GM12878 (cell line): ENCODE measurements at regions not wholly inside any gene's neighbourhood (a gene's known extent, or its start where the extent isn't known, plus 50 kb on each side); places are given as distances from the start of the nearest gene placed in this dataset.

Source experiments
- ATAC-seq: fragments of 200-7000 bp; cut with Tn5 transposase; 3 replicates; pipeline ENCODE4 v1.9.1; 2020; ENCODE audit warnings: mild to moderate bottlenecking, moderate library complexity
- BruUV-seq: library from RNA; stranded (reverse); fragments of 400-500 nt; replicated peaks from 2 replicates; lab custom pipeline; 2021; lab: Mats Ljungman, UMichigan
- CTCF ChIA-PET: fragments of 300-600 bp; sonication (Branson Sonifier 250); formaldehyde crosslinking; extraction: SDS; loops from one replicate; lab custom pipeline; 2021; ENCODE audit warnings: inconsistent platforms; lab: Yijun Ruan, JAX
- POLR2A ChIA-PET: fragments of 350-600 bp; formaldehyde crosslinking; extraction: SDS; loops from one replicate; lab custom pipeline; 2021; ENCODE audit warnings: inconsistent platforms; lab: Charles Lee
- RAD21 ChIA-PET: fragments of 300-600 bp; sonication (Branson Sonifier 250); formaldehyde crosslinking; loops from one replicate; lab custom pipeline; 2023; ENCODE audit warnings: antibody characterized with exemption; ENCODE audit not compliant: unreplicated experiment; lab: Charles Lee
- SMC1A ChIA-PET: fragments of 300-600 bp; sonication (Branson Sonifier 250); formaldehyde crosslinking; loops from one replicate; lab custom pipeline; 2023; ENCODE audit not compliant: unreplicated experiment, uncharacterized antibody; lab: Charles Lee
- DNase-seq: peaks from one replicate; pipeline ENCODE4 v3.0.0-alpha.2; 2011; ENCODE audit warnings: low read depth, low spot score
- FAIRE-seq: peaks from 3 replicates; lab custom pipeline; 2011; peaks lifted over from hg19 to GRCh38; lab: Jason Lieb, UNC
- H2AFZ ChIP-seq: 2 replicates; pipeline ENCODE4 v1.6.0; 2011; ENCODE audit warnings: low read depth, low read length, control low read depth; ENCODE audit not compliant: control insufficient read depth
- H3K27ac ChIP-seq: 2 replicates; pipeline ENCODE4 v1.5.1; 2011; ENCODE audit warnings: control low read depth; ENCODE audit not compliant: control insufficient read depth, insufficient read depth
- H3K27me3 ChIP-seq, 2 experiments: replicated peaks in 1 of 2; 2 replicates each; pipeline versions ENCODE4 v1.6.0 to v1.6.1; 2011; ENCODE audit warnings: low read length in 1 of 2; ENCODE audit not compliant: control insufficient read depth in 2 of 2, insufficient read depth in 2 of 2
- H3K36me3 ChIP-seq, 2 experiments: 2 replicates each; pipeline ENCODE4 v1.5.1; 2011; ENCODE audit warnings: low read length in 1 of 2; ENCODE audit not compliant: control insufficient read depth in 2 of 2, insufficient read depth in 2 of 2
- H3K4me1 ChIP-seq: 2 replicates; pipeline ENCODE4 v1.6.1; 2011; ENCODE audit warnings: mild to moderate bottlenecking, low read length, moderate library complexity, mixed read lengths; ENCODE audit not compliant: control insufficient read depth, insufficient read depth
- H3K4me2 ChIP-seq: 2 replicates; pipeline ENCODE4 v1.6.0; 2011; ENCODE audit warnings: control low read depth; ENCODE audit not compliant: control insufficient read depth, insufficient read depth
- H3K4me3 ChIP-seq: fragments of 200-600 bp; sonication (generic); 2 replicates; pipeline ENCODE4 v1.5.1; 2016
- H3K79me2 ChIP-seq: 2 replicates; pipeline ENCODE4 v1.6.0; 2011; ENCODE audit warnings: low read length; ENCODE audit not compliant: control insufficient read depth, insufficient read depth
- H3K9ac ChIP-seq: 2 replicates; pipeline ENCODE4 v1.8.0; 2011; ENCODE audit warnings: low read length, control low read depth, mixed read lengths; ENCODE audit not compliant: control insufficient read depth, insufficient read depth
- H3K9me3 ChIP-seq: replicated peaks from 3 replicates; pipeline ENCODE4 v1.5.1; 2011; ENCODE audit warnings: mild to moderate bottlenecking, low read length; ENCODE audit not compliant: control insufficient read depth, insufficient read depth
- H4K20me1 ChIP-seq: 2 replicates; pipeline ENCODE4 v1.6.0; 2011; ENCODE audit not compliant: control insufficient read depth, insufficient read depth
- BMI1 ChIP-seq: fragments of 450-650 bp; IDR thresholded peaks from 2 replicates; pipeline ENCODE4 v1.6.1; 2016; ENCODE audit warnings: mild to moderate bottlenecking, moderate library complexity, borderline replicate concordance
- DPF2 ChIP-seq: fragments of 450-650 bp; IDR thresholded peaks from 2 replicates; pipeline ENCODE4 v1.6.1; 2017; ENCODE audit warnings: mild to moderate bottlenecking
- JUNB ChIP-seq: IDR thresholded peaks from 2 replicates; pipeline ENCODE4 v1.6.1; 2016; ENCODE audit warnings: antibody characterized with exemption, mild to moderate bottlenecking
- MEF2A ChIP-seq: IDR thresholded peaks from 2 replicates; pipeline ENCODE4 v1.6.1; 2011; ENCODE audit warnings: low read depth, mild to moderate bottlenecking, low read length, moderate library complexity; ENCODE audit not compliant: insufficient read depth
- NFXL1 ChIP-seq: fragments of 450-650 bp; IDR thresholded peaks from 2 replicates; pipeline ENCODE4 v1.6.1; 2017; ENCODE audit warnings: antibody characterized with exemption, mild to moderate bottlenecking, borderline replicate concordance
- RUNX3 ChIP-seq: IDR thresholded peaks from 2 replicates; pipeline ENCODE4 v1.6.1; 2012; ENCODE audit warnings: low read length, inconsistent platforms
- SIN3A ChIP-seq: IDR thresholded peaks from 2 replicates; pipeline ENCODE4 v1.6.1; 2012; ENCODE audit warnings: low read depth, low read length, improper control_type of control experiment
- STAT3 ChIP-seq: IDR thresholded peaks from 2 replicates; pipeline ENCODE4 v1.6.1; 2011; ENCODE audit warnings: low read depth, low read length, improper control_type of control experiment
- YY1 ChIP-seq: IDR thresholded peaks from 2 replicates; pipeline ENCODE4 v1.6.1; 2011; ENCODE audit warnings: low read depth, mild to moderate bottlenecking, low read length
- WGBS: methylation state at CpG from one replicate; pipeline ENCODE4 v1.1.6; 2016; ENCODE audit warnings: low lambda C conversion rate; ENCODE audit not compliant: insufficient replicate concordance, insufficient coverage; ENCODE audit errors: missing lambda C conversion rate; 5-methylcytosine and 5-hydroxymethylcytosine counted together
- in situ Hi-C: fragments of 300-500 bp; cut with MboI; formaldehyde crosslinking; loops from 9 replicates; pipeline ENCODE4 v1.14.3; 2018; ENCODE audit warnings: mixed read lengths
- intact Hi-C: fragments of 100-400 bp; cut with micrococcal nuclease; formaldehyde crosslinking; loops from one replicate; pipeline ENCODE4 v1.14.2; 2022; ENCODE audit not compliant: unreplicated experiment
- TF ChIP-seq, protein P1 (sequence below): fragments of 450-650 bp; IDR thresholded peaks from 2 replicates; pipeline ENCODE4 v1.6.1; 2017; ENCODE audit warnings: mild to moderate bottlenecking
- TF ChIP-seq, protein P2 (sequence below): fragments of 450-650 bp; conservative IDR thresholded peaks from 2 replicates; pipeline ENCODE4 v1.6.1; 2017; ENCODE audit warnings: mild to moderate bottlenecking, moderate library complexity
- TF ChIP-seq, protein P3 (sequence below): fragments of 450-650 bp; IDR thresholded peaks from 2 replicates; pipeline ENCODE4 v1.6.1; 2017; ENCODE audit warnings: mild to moderate bottlenecking, moderate library complexity
- TF ChIP-seq, protein P4 (sequence below): fragments of 450-650 bp; formaldehyde crosslinking; IDR thresholded peaks from 2 replicates; pipeline ENCODE4 v1.5.0; 2022; ENCODE audit warnings: mild to moderate bottlenecking, missing genetic modification characterization

DNA sequence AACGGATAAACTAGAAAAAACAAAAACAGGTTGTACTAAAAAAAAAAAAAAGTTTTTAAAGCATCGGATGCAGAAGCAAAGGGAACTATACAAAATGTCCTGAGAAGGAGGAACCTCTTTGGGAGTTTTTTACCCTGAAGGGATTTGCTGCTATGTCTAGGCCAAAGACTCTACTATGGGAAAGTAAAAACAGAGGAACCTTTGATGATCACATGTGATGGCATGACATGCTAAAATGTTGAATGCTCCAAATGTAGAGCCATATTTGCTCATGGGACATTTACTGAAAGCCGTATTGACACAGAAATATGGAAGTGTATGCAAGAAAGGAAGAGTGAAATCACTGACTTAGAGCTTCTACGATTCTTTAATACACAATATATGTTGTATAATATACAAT is 992.0 kb upstream of the ZEB2 start:
- TF ChIP-seq, protein P1, sequence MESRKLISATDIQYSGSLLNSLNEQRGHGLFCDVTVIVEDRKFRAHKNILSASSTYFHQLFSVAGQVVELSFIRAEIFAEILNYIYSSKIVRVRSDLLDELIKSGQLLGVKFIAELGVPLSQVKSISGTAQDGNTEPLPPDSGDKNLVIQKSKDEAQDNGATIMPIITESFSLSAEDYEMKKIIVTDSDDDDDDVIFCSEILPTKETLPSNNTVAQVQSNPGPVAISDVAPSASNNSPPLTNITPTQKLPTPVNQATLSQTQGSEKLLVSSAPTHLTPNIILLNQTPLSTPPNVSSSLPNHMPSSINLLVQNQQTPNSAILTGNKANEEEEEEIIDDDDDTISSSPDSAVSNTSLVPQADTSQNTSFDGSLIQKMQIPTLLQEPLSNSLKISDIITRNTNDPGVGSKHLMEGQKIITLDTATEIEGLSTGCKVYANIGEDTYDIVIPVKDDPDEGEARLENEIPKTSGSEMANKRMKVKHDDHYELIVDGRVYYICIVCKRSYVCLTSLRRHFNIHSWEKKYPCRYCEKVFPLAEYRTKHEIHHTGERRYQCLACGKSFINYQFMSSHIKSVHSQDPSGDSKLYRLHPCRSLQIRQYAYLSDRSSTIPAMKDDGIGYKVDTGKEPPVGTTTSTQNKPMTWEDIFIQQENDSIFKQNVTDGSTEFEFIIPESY = no peak
- TF ChIP-seq STAT3 = no peak
- no peak for TF ChIP-seq JUNB
- no peak for TF ChIP-seq SIN3A
- no peak for TF ChIP-seq YY1
- TF ChIP-seq, protein P2, sequence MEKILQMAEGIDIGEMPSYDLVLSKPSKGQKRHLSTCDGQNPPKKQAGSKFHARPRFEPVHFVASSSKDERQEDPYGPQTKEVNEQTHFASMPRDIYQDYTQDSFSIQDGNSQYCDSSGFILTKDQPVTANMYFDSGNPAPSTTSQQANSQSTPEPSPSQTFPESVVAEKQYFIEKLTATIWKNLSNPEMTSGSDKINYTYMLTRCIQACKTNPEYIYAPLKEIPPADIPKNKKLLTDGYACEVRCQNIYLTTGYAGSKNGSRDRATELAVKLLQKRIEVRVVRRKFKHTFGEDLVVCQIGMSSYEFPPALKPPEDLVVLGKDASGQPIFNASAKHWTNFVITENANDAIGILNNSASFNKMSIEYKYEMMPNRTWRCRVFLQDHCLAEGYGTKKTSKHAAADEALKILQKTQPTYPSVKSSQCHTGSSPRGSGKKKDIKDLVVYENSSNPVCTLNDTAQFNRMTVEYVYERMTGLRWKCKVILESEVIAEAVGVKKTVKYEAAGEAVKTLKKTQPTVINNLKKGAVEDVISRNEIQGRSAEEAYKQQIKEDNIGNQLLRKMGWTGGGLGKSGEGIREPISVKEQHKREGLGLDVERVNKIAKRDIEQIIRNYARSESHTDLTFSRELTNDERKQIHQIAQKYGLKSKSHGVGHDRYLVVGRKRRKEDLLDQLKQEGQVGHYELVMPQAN = no peak
- no peak for TF ChIP-seq RUNX3
- TF ChIP-seq BMI1 = no peak
- TF ChIP-seq NFXL1 = no peak
- TF ChIP-seq, protein P3, sequence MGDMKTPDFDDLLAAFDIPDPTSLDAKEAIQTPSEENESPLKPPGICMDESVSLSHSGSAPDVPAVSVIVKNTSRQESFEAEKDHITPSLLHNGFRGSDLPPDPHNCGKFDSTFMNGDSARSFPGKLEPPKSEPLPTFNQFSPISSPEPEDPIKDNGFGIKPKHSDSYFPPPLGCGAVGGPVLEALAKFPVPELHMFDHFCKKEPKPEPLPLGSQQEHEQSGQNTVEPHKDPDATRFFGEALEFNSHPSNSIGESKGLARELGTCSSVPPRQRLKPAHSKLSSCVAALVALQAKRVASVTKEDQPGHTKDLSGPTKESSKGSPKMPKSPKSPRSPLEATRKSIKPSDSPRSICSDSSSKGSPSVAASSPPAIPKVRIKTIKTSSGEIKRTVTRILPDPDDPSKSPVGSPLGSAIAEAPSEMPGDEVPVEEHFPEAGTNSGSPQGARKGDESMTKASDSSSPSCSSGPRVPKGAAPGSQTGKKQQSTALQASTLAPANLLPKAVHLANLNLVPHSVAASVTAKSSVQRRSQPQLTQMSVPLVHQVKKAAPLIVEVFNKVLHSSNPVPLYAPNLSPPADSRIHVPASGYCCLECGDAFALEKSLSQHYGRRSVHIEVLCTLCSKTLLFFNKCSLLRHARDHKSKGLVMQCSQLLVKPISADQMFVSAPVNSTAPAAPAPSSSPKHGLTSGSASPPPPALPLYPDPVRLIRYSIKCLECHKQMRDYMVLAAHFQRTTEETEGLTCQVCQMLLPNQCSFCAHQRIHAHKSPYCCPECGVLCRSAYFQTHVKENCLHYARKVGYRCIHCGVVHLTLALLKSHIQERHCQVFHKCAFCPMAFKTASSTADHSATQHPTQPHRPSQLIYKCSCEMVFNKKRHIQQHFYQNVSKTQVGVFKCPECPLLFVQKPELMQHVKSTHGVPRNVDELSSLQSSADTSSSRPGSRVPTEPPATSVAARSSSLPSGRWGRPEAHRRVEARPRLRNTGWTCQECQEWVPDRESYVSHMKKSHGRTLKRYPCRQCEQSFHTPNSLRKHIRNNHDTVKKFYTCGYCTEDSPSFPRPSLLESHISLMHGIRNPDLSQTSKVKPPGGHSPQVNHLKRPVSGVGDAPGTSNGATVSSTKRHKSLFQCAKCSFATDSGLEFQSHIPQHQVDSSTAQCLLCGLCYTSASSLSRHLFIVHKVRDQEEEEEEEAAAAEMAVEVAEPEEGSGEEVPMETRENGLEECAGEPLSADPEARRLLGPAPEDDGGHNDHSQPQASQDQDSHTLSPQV = no peak
- no peak for TF ChIP-seq DPF2
- TF ChIP-seq, protein P4, sequence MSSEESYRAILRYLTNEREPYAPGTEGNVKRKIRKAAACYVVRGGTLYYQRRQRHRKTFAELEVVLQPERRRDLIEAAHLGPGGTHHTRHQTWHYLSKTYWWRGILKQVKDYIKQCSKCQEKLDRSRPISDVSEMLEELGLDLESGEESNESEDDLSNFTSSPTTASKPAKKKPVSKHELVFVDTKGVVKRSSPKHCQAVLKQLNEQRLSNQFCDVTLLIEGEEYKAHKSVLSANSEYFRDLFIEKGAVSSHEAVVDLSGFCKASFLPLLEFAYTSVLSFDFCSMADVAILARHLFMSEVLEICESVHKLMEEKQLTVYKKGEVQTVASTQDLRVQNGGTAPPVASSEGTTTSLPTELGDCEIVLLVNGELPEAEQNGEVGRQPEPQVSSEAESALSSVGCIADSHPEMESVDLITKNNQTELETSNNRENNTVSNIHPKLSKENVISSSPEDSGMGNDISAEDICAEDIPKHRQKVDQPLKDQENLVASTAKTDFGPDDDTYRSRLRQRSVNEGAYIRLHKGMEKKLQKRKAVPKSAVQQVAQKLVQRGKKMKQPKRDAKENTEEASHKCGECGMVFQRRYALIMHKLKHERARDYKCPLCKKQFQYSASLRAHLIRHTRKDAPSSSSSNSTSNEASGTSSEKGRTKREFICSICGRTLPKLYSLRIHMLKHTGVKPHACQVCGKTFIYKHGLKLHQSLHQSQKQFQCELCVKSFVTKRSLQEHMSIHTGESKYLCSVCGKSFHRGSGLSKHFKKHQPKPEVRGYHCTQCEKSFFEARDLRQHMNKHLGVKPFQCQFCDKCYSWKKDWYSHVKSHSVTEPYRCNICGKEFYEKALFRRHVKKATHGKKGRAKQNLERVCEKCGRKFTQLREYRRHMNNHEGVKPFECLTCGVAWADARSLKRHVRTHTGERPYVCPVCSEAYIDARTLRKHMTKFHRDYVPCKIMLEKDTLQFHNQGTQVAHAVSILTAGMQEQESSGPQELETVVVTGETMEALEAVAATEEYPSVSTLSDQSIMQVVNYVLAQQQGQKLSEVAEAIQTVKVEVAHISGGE (CRISPR knock-in tag) = no peak
- TF ChIP-seq MEF2A = no peak
- RAD21 ChIA-PET = no interaction called here
- POLR2A ChIA-PET = no interaction called here
- H2AFZ ChIP-seq = no peak overlapping the region
- no peaks in the 10 kb centered on the region for H4K20me1 ChIP-seq
- CTCF ChIA-PET = no interaction called here
- no peak overlapping the region for H3K4me2 ChIP-seq
- no peaks in the 10 kb centered on the region for H3K4me1 ChIP-seq
- intact Hi-C loops (no loop called here), in situ Hi-C loops (no loop called here)
- H3K4me3 ChIP-seq = no peak overlapping the region
- BruUV-seq = no TSS peak
- no peaks in the 10 kb centered on the region for H3K79me2 ChIP-seq
- H3K36me3 ChIP-seq = no peaks in the 10 kb centered on the region
- H3K27ac ChIP-seq = no peak overlapping the region
- no peaks in the 10 kb centered on the region for H3K9me3 ChIP-seq
- WGBS = 79% methylated on average over 4 of the region's 4 CpGs
- H3K9ac ChIP-seq = no peak overlapping the region
- DNase-seq (no peak), ATAC-seq (no peak), FAIRE-seq (no peak)
- SMC1A ChIA-PET = no interaction called here
- H3K27me3 ChIP-seq = no peaks in the 10 kb centered on the region
